HFF-Myc (cell line): ENCODE measurements at regions not wholly inside any gene's neighbourhood (a gene's known extent, or its start where the extent isn't known, plus 50 kb on each side); places are given as distances from the start of the nearest gene placed in this dataset.
"Not testable (repeated sequence)": the region's sequence is repeated elsewhere in the genome, so short reads cannot be mapped to it uniquely, and the experiment has no call there.

Experiments
- DNase-seq: peaks from one replicate; pipeline ENCODE4 v3.0.0-alpha.2; 2011; ENCODE audit warnings: low read depth; ENCODE audit errors: extremely low read depth
- H3K4me3 ChIP-seq: replicated peaks from 2 replicates; pipeline ENCODE4 v1.5.1; 2011; ENCODE audit warnings: low read depth, mild to moderate bottlenecking, control low read depth, low read length
- CTCF ChIP-seq: IDR thresholded peaks from 2 replicates; pipeline ENCODE4 v1.5.1; 2012; ENCODE audit warnings: mild to moderate bottlenecking, low read depth, low read length, control low read depth; ENCODE audit errors: missing control alignments

GRCh38 chr21:32073593-32073992, 200.8 kb downstream of the HUNK start:
- DNase-seq: no peak
- H3K4me3 ChIP-seq: no peak overlapping the region
- no peak for TF ChIP-seq CTCF

GRCh38 chr21:32073190-32073589, 200.4 kb downstream of the HUNK start:
- no peak overlapping the region for H3K4me3 ChIP-seq
- no peak for DNase-seq
- TF ChIP-seq CTCF: no peak

- not testable (repeated sequence) for DNase-seq, H3K4me3 ChIP-seq
Observed at GRCh38 chr21:32071620-32072019, 198.8 kb downstream of the HUNK start.

GRCh38 chr21:32070676-32071330, 198.0 kb downstream of the HUNK start:
- TF ChIP-seq CTCF: no peak
- no peak for DNase-seq
- no peak overlapping the region for H3K4me3 ChIP-seq

GRCh38 chr21:32070126-32070525, 197.3 kb downstream of the HUNK start:
- no peak overlapping the region for H3K4me3 ChIP-seq
- TF ChIP-seq CTCF: no peak
- DNase-seq: no peak

- DNase-seq: no peak
- no peak overlapping the region for H3K4me3 ChIP-seq
- no peak for TF ChIP-seq CTCF
Observed at GRCh38 chr21:32065654-32066053, 192.8 kb downstream of the HUNK start.

- DNase-seq: peak; percentile 73
- no peak for TF ChIP-seq CTCF
- H3K4me3 ChIP-seq: no peak overlapping the region
Observed at GRCh38 chr21:32064281-32064910, 191.6 kb downstream of the HUNK start.
